CD14-positive monocyte (primary cell): ENCODE measurements at regions not wholly inside any gene's neighbourhood (a gene's known extent, or its start where the extent isn't known, plus 50 kb on each side); places are given as distances from the start of the nearest gene placed in this dataset.

Experiments used
- DNase-seq, 3 donors: peaks; one replicate each; pipeline ENCODE4 v3.0.0-alpha.2; 2011 to 2022
- H2AFZ ChIP-seq: 2 replicates; pipeline ENCODE4 v1.6.0; 2012; ENCODE audit warnings: mild to moderate bottlenecking, low read depth, low read length, inconsistent platforms; ENCODE audit not compliant: insufficient read depth, poor library complexity, severe bottlenecking
- H3K27ac ChIP-seq, 2 donors: 1 replicate in 1 of 2; 2 replicates in 1 of 2; pipeline ENCODE4 v1.5.1; 2012 to 2013; ENCODE audit warnings: low read length in 2 of 2, control low read depth in 1 of 2, inconsistent platforms in 1 of 2, low read depth in 1 of 2, mild to moderate bottlenecking in 1 of 2
- H3K27me3 ChIP-seq, 2 donors: one replicate each; pipeline versions ENCODE4 v1.6.0 to v1.6.1; 2011 to 2013; ENCODE audit warnings: low read length in 2 of 2; ENCODE audit not compliant: control insufficient read depth in 2 of 2, insufficient read depth in 2 of 2
- H3K36me3 ChIP-seq, 2 donors: replicated peaks in 1 of 2; 1 replicate in 1 of 2; 2 replicates in 1 of 2; pipeline versions ENCODE4 v1.5.1 to v1.6.1; 2012 to 2013; ENCODE audit warnings: low read length in 2 of 2, control low read depth in 1 of 2, inconsistent platforms in 1 of 2, mild to moderate bottlenecking in 1 of 2; ENCODE audit not compliant: insufficient read depth in 2 of 2, control insufficient read depth in 1 of 2
- H3K4me1 ChIP-seq, 2 donors: 1 replicate in 1 of 2; 2 replicates in 1 of 2; pipeline versions ENCODE4 v1.5.1 to v1.6.1; 2012 to 2013; ENCODE audit warnings: low read length in 2 of 2, control low read depth in 1 of 2, inconsistent platforms in 1 of 2, mild to moderate bottlenecking in 1 of 2, moderate library complexity in 1 of 2; ENCODE audit not compliant: insufficient read depth in 2 of 2, control insufficient read depth in 1 of 2
- H3K4me2 ChIP-seq: replicated peaks from 2 replicates; pipeline ENCODE3; 2012; ENCODE audit warnings: low read length, moderate library complexity, mild to moderate bottlenecking; ENCODE audit not compliant: poor library complexity, severe bottlenecking; ENCODE audit errors: extremely low read depth
- H3K4me3 ChIP-seq, 3 experiments: fragments of 200-600 bp in 1 of 3; sonication (generic) in 1 of 3; replicated peaks in 1 of 3; 1 replicate in 2 of 3; 2 replicates in 1 of 3; pipeline ENCODE4 v1.5.1; 2011 to 2013; ENCODE audit warnings: low read length in 3 of 3, mild to moderate bottlenecking in 3 of 3, control low read depth in 2 of 3, low read depth in 2 of 3, inconsistent platforms in 1 of 3, moderate library complexity in 1 of 3
- H3K79me2 ChIP-seq: 2 replicates; pipeline ENCODE4 v1.6.0; 2012; ENCODE audit warnings: mild to moderate bottlenecking, control low read depth, inconsistent platforms, low read length, moderate library complexity; ENCODE audit not compliant: insufficient read depth
- H3K9ac ChIP-seq: 2 replicates; pipeline ENCODE4 v1.6.0; 2017; ENCODE audit warnings: low read length, mild to moderate bottlenecking; ENCODE audit not compliant: insufficient read depth, poor library complexity, severe bottlenecking
- H3K9me3 ChIP-seq, 2 donors: replicated peaks in 1 of 2; 1 replicate in 1 of 2; 2 replicates in 1 of 2; pipeline versions ENCODE4 v1.5.1 to v1.6.1; 2012 to 2013; ENCODE audit warnings: low read length in 2 of 2, control low read depth in 1 of 2; ENCODE audit not compliant: control insufficient read depth in 1 of 2, insufficient read depth in 1 of 2
- H4K20me1 ChIP-seq: 2 replicates; pipeline ENCODE4 v1.6.0; 2012; ENCODE audit warnings: mild to moderate bottlenecking, low read length, control low read depth, moderate library complexity; ENCODE audit not compliant: insufficient read depth
- H3K27ac Mint-ChIP-seq, 7 donors: one replicate each; pipeline ENCODE4 v1.8.0; 2020; ENCODE audit warnings: mild to moderate bottlenecking in 7 of 7, mixed read lengths in 7 of 7, moderate library complexity in 6 of 7, inconsistent platforms in 2 of 7
- H3K27me3 Mint-ChIP-seq, 3 donors: one replicate each; pipeline ENCODE4 v1.8.0; 2021 to 2022; ENCODE audit warnings: low read depth in 3 of 3, mild to moderate bottlenecking in 3 of 3, mixed read lengths in 3 of 3, moderate library complexity in 3 of 3, inconsistent platforms in 1 of 3
- H3K36me3 Mint-ChIP-seq, 2 donors: one replicate each; pipeline ENCODE4 v1.8.0; 2020; ENCODE audit warnings: mixed read lengths in 2 of 2, inconsistent platforms in 1 of 2, mild to moderate bottlenecking in 1 of 2
- H3K4me1 Mint-ChIP-seq: one replicate; pipeline ENCODE4 v1.8.0; 2020; ENCODE audit warnings: mild to moderate bottlenecking, mixed read lengths
- H3K4me3 Mint-ChIP-seq, 2 donors: one replicate each; pipeline ENCODE4 v1.8.0; 2020; ENCODE audit warnings: mild to moderate bottlenecking in 2 of 2, mixed read lengths in 2 of 2, moderate library complexity in 1 of 2
- H3K9me3 Mint-ChIP-seq, 7 donors: one replicate each; pipeline ENCODE4 v1.8.0; 2020 to 2022; ENCODE audit warnings: mixed read lengths in 7 of 7, mild to moderate bottlenecking in 6 of 7, moderate library complexity in 6 of 7, inconsistent platforms in 2 of 7
- WGBS: methylation state at CpG from one replicate; pipeline ENCODE4 v1.1.5; 2013; ENCODE audit warnings: missing lambda C conversion rate; ENCODE audit not compliant: insufficient coverage; 5-methylcytosine and 5-hydroxymethylcytosine counted together
- intact Hi-C, 2 donors: fragments of 100-400 bp; cut with micrococcal nuclease; formaldehyde crosslinking; loops; one replicate each; pipeline versions ENCODE4 v1.15.0 to v1.15.1; 2023
- TF ChIP-seq, protein P1 (sequence below): fragments of 200-600 bp; IDR thresholded peaks from one replicate; pipeline ENCODE4 v1.8.0; 2022; ENCODE audit warnings: antibody characterized with exemption, mild to moderate bottlenecking

DNA sequence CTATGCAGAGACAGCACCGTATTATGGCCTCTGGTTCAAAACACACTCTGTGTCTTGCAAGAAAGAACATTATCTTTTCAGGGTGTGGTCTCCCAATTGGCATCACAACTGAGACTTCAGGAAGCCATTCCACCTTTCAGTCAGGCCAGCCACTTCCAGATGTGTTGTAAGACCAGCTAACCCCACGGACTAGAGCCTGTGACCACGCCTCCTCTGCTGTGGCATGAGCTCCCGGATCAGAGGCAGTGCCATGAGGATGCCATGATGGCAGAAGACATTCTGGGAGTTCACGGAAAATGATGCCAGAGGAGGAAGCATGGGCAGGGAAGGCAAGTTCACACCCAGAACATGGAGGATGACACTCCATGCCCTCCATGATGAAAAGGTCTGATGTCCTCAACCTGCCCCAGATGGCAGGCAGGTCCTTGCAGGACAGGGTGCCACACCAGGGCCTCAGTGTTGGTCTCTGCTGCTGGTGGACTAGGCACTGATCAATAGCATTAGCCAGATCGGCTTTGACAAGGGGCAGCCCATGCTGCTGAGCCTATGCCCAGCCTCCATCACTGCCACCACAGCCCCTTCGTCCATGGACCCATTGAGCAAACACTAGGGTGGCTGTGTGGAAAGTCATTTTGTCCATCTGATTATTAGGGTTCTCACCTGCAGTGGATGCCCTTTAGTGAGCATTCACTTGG, 341.6 kb downstream of the MATN1 start:
- no peaks in the 10 kb centered on the region for H3K27me3 ChIP-seq

GRCh38 chr1:30381266-30381665, 342.1 kb downstream of the MATN1 start:
- TF ChIP-seq, protein P1, sequence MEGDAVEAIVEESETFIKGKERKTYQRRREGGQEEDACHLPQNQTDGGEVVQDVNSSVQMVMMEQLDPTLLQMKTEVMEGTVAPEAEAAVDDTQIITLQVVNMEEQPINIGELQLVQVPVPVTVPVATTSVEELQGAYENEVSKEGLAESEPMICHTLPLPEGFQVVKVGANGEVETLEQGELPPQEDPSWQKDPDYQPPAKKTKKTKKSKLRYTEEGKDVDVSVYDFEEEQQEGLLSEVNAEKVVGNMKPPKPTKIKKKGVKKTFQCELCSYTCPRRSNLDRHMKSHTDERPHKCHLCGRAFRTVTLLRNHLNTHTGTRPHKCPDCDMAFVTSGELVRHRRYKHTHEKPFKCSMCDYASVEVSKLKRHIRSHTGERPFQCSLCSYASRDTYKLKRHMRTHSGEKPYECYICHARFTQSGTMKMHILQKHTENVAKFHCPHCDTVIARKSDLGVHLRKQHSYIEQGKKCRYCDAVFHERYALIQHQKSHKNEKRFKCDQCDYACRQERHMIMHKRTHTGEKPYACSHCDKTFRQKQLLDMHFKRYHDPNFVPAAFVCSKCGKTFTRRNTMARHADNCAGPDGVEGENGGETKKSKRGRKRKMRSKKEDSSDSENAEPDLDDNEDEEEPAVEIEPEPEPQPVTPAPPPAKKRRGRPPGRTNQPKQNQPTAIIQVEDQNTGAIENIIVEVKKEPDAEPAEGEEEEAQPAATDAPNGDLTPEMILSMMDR, result no peak
- Mint-ChIP-seq H3K27ac (no peak overlapping the region), H3K27me3 (peaks cover 3 to 12% (median 7%) of the 10 kb centered on the region in 3 donors), H3K9me3 (no peaks in the 10 kb centered on the region), H3K4me3 (no peak overlapping the region), H3K4me1 (peaks cover 2% of the 10 kb centered on the region), H3K36me3 (no peaks in the 10 kb centered on the region)
- no peak for DNase-seq
- intact Hi-C loops, result loop anchor here (5.0 kb wide), 2 partner anchors 589 to 1144 kb away; partner anchors contain the start of gene PTPRU (in 2 of the 2)
- H3K36me3 ChIP-seq, result no peaks in the 10 kb centered on the region
- H3K9me3 ChIP-seq, result no peaks in the 10 kb centered on the region
- H3K4me3 ChIP-seq, result no peak overlapping the region
- H4K20me1 ChIP-seq, result no peaks in the 10 kb centered on the region
- H3K9ac ChIP-seq, result no peak overlapping the region
- no peak overlapping the region for H3K4me2 ChIP-seq
- H3K4me1 ChIP-seq, result peaks cover 0 to 3% of the 10 kb centered on the region in 2 donors
- WGBS, result 87% methylated on average over 4 of the region's 5 CpGs
- H2AFZ ChIP-seq, result no peak overlapping the region
- no peak overlapping the region for H3K27ac ChIP-seq
- H3K27me3 ChIP-seq, result no peaks in the 10 kb centered on the region
- no peaks in the 10 kb centered on the region for H3K79me2 ChIP-seq

More for the DNA sequence above, 341.6 kb downstream of the MATN1 start:
- H4K20me1 ChIP-seq, result no peaks in the 10 kb centered on the region
- intact Hi-C loops, result loop anchor here (5.0 kb wide), 2 partner anchors 590 to 1145 kb away; partner anchors contain the start of gene PTPRU (in 2 of the 2)
- DNase-seq, result no peak
- Mint-ChIP-seq H3K27me3 (peaks cover 3 to 12% (median 7%) of the 10 kb centered on the region in 3 donors), H3K36me3 (no peaks in the 10 kb centered on the region), H3K4me1 (peaks cover 2% of the 10 kb centered on the region), H3K4me3 (no peak overlapping the region), H3K9me3 (no peaks in the 10 kb centered on the region), H3K27ac (no peak overlapping the region)
- H3K27ac ChIP-seq, result no peak overlapping the region
- no peaks in the 10 kb centered on the region for H3K9me3 ChIP-seq
- TF ChIP-seq, protein P1, result no peak
- H3K36me3 ChIP-seq, result no peaks in the 10 kb centered on the region
- no peak overlapping the region for H3K4me2 ChIP-seq
- 73% methylated on average over 5 of the region's 7 CpGs for WGBS
- H3K4me3 ChIP-seq, result no peak overlapping the region
- no peak overlapping the region for H2AFZ ChIP-seq
- H3K4me1 ChIP-seq, result peaks cover 0 to 3% of the 10 kb centered on the region in 2 donors
- H3K9ac ChIP-seq, result no peak overlapping the region
- H3K79me2 ChIP-seq, result no peaks in the 10 kb centered on the region
